Coronary artery (tissue), 2 donors: ENCODE measurements at regions not wholly inside any gene's neighbourhood (a gene's known extent, or its start where the extent isn't known, plus 50 kb on each side); places are given as distances from the start of the nearest gene placed in this dataset.

Source experiments
- DNase-seq: peaks from one replicate; pipeline ENCODE4 v3.0.0-alpha.2; 2017; ENCODE audit warnings: low spot score
- H3K27ac ChIP-seq, 2 donors: fragments of 200-600 bp; sonication (generic); one replicate each; pipeline ENCODE4 v1.5.1; 2016 to 2019
- H3K4me3 ChIP-seq: fragments of 200-600 bp; sonication (generic); 2 replicates; pipeline ENCODE4 v1.5.1; 2016; ENCODE audit warnings: mild to moderate bottlenecking, moderate library complexity
- CTCF ChIP-seq: fragments of 200-600 bp; sonication (generic); IDR thresholded peaks from one replicate; pipeline ENCODE4 v1.5.1; 2019; ENCODE audit warnings: antibody characterized with exemption

DNA sequence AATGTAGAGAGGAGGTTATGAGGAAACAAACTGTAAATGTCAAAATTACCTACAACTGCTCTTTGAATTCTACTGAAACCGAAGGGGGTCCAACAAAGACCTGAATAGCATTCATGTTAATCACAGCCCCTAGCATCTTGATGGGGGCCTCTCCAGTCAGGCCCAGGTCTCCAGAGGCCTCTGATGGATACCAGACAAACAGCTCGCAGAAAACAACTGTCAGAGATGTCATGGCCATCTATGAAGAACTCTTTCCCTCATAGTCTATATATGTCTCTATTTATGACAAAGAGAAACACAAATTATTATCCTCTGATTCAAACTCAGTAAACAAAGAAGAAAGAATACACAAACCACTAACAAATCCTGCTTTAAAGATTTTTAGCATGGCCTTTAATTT, 432.6 kb downstream of the CAAP1 start:
- no peak for TF ChIP-seq CTCF
- DNase-seq, result no peak
- H3K4me3 ChIP-seq, result no peak overlapping the region
- H3K27ac ChIP-seq, result no peak overlapping the region

DNA sequence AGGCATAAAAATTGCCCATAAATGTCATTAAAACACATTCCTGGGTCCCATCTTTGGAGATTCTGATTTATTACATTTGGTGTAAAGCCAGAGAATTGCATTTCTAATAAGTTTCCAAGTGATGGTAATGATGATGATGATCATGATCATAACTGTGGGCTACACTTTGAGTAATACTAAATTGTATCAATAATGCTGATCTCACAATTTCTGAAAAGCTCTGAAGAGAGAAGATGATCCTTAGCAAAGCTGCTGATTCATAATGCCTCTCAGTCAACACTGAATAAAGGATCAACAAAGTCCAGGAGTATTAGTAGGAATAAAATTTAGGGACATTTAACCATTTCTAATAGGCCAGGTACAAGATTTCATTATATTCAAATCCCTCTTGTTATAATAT, 434.5 kb downstream of the CAAP1 start:
- Histone ChIP-seq H3K27ac (no peak overlapping the region), H3K4me3 (no peak overlapping the region)
- no peak for TF ChIP-seq CTCF
- DNase-seq, result no peak

DNA sequence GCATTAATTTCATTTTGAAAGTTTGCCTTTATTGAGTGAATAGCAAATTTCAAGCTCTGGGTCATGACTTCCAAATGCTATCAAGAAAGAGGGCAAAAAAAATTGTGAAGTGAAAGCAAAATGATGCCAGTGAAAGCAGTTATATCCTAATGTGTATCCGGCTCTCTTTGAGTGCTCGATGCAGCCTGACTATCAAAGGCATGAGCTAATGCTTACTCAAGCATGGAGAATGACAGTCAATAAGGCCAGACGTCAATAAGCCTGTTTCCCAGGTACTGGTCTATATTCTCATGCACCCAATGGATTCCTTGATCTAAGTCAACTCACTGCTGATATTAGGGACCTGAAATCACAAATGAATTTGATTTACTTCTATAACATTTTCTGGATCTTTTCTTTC, 435.5 kb downstream of the CAAP1 start:
- DNase-seq, result no peak
- H3K27ac ChIP-seq, result no peak overlapping the region
- no peak for TF ChIP-seq CTCF
- no peak overlapping the region for H3K4me3 ChIP-seq

GRCh38 chr9:26439061-26439624, 453.5 kb downstream of the CAAP1 start:
- no peak overlapping the region for H3K27ac ChIP-seq
- TF ChIP-seq CTCF, result no peak
- no peak overlapping the region for H3K4me3 ChIP-seq
- DNase-seq, result no peak

DNA sequence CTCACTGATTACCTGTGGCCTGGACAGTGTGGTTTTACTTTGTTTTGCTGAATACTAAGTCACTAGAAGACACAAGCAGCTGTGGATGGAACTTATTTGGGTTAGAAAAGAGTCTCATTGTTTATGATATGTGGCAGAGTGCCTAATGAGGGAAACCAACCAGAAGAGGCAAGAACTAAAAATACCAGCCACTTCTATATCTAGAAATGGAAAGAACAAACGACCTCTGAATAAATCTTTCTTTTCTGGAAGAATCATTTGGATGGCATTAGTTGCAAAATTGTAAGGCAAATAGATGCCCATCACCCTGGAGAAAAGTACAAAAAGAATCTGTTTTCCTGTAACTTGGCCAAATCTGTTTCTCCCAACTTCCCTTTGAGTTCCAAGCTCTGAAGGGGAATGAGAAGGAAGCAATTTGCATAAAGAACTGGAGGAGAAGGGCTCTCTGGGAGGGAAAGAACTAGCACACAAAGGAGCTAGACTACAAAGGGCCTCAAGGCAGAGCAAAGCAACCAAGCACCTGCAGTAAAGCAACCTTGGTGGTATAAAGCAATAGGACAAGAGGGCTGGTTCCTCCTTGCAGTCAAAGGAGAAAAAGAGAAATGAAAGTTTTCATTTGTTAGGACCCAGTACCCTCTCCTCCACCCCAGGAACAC, 455.4 kb downstream of the CAAP1 start:
- TF ChIP-seq CTCF, result no peak
- no peak overlapping the region for H3K4me3 ChIP-seq
- no peak overlapping the region for H3K27ac ChIP-seq
- no peak for DNase-seq

- Histone ChIP-seq H3K4me3 (no peak overlapping the region), H3K27ac (no peak overlapping the region)
- no peak for DNase-seq
- no peak for TF ChIP-seq CTCF
Measured at GRCh38 chr9:26426551-26427131, 466.0 kb downstream of the CAAP1 start.

GRCh38 chr9:26418480-26418879, 474.1 kb downstream of the CAAP1 start:
- TF ChIP-seq CTCF, result no peak
- no peak for DNase-seq
- no peak overlapping the region for H3K4me3 ChIP-seq
- H3K27ac ChIP-seq, result no peak overlapping the region
